DMS153 treated with DMSO at 0.1 percent for 48 hours (cell line): ENCODE measurements at regions not wholly inside any gene's neighbourhood (a gene's known extent, or its start where the extent isn't known, plus 50 kb on each side); places are given as distances from the start of the nearest gene placed in this dataset.

Experiments
- DNase-seq: peaks from one replicate; lab custom pipeline; 2025; ENCODE audit not compliant: unreplicated experiment; lab: John Stamatoyannopoulos, UW

DNA sequence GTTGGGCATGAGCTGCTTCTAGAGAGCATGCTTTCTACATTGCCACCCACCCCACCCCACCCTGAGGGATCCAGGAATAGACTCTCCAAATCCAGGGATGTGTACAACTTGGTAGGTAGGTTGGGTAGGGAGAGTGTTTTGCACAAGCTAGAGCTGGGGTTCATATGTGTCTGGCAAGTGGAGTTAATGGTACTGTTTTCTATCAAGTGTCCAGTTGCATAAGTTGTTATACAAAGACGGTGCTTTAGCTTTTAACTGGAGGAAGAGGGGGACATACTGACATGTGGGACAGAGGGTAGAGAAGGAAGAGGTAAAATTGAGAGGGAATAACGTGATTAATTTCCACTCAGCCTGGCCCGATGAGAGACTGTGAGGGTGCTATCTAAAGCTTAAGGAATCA, 51.0 kb upstream of the TNC start:
- no peak for DNase-seq

GRCh38 chr9:115170358-115171073, 52.6 kb upstream of the TNC start:
- DNase-seq: no peak

DNA sequence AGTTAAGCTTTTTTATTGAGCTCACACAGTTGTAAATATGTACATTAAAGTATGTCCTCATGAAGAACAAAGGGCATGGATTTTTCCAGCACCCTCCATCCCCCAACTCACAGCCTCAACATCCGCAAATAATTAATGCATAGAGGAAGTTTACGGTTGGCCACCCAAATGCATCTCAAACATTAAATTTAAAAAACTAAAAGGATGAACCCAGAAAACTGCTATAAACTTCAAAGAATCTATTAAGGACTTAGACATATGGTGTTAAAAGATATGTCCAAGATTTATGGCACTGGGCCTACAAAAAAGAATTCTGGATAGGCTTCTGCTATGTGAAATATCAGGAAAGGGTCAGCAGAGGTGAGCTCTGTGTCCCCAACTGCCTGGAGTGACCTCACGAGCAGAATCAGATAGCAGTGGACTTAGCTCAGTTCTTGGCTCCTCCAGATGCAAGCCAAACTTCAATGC, 54.0 kb upstream of the TNC start:
- no peak for DNase-seq

DNA sequence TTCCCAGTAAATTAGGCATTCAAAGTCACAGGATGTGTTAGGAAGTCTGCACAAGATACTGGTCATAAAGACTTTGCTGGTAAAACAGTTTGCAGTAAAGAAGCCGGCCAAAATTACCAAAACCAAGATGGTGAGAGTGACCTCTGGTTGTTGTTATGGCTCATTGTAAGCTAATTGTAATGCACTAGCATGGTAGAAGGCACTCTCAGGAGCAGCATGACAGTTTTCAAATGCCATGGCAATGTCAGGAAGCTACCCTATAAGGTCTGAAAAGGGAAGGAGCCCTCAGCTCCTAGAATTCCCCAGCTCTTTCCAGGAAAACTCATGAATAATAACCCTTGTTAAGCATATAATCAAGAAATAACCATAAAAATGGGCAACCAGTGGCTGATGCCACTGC, 64.3 kb upstream of the TNC start:
- DNase-seq: no peak

GRCh38 chr9:115183436-115183835, 65.5 kb upstream of the TNC start:
- no peak for DNase-seq

DNA sequence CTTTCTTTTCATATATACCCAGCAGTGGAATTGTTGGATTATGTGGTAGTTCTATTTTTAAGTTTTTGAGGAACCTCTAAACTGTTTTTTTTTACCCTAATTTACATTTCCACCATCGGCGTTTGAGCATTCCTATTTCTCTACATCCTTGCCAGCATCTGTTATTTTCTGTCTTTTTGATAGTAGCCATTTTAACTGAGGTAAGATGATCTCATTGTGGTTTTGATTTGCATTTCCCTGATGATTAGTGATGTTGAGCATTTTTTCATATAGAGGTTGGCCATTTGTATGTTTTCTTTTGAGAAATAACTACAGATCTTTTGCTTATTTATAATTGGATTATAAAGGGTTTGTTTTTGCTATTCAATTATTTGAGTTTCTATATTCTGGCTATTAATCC, 71.7 kb upstream of the TNC start:
- DNase-seq: no peak

DNA sequence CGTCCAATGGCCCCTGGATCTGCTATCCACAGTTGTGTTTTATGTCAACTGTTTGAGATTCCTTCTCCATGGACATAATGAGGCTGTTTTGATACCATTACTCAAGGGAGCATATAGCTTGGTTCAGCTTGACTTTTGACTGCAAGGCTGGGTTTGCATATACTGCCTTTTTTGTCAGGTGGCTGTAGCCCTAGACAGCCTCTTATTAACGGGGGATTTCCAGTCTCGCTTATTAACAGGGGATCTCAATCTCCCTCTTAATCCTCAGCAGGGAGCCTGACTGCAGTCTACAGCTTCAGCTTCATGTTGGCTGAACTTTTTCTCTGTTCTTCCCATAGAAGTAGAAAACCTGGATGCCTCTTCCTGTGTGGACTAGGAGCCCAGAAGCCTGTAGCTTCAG, 73.7 kb upstream of the TNC start:
- no peak for DNase-seq

- DNase-seq: no peak
These were observed 74.3 kb upstream of the TNC start for GRCh38 chr9:115192280-115192679.

GRCh38 chr9:115192835-115193525, 75.0 kb upstream of the TNC start:
- DNase-seq: no peak

DNA sequence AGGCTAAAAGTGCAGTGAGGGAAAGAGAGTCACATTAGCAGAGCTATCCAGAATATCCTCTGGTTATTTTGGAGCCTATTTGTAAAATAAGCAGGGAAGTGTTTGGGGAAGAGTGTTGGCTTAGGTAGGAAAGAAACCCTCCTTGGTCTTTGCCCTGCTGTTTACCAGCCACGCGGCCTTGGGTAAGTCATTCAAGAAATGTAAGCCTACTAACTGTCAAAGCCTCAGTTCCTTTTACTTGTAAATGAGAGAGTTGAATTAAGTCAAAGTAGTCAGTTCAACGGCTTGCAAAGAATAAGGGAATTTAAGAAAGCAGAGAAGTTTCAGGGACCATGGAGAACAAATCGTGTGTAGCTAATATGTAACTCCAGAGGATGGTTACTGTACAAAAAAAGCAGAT, 75.8 kb upstream of the TNC start:
- no peak for DNase-seq

- no peak for DNase-seq
These were observed 76.3 kb upstream of the TNC start for GRCh38 chr9:115194216-115194615.

DNA sequence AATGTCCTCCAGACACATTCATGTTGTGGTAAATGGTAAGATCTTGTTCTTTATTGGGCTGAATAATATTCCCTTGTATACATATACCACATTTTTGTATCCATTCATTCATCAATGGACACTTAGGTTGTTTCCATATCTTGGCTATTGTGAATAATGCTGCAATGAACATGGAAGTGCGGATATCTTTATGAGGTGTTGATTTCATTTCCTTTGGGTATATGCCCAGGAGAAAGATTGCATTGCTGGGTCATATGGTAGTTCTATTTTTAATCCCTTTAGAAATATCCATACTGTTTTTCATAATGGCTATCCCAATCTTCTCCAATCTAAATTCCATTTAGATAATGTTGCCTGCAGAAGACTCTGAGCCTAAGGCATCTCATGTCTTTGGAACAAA, 78.0 kb upstream of the TNC start:
- no peak for DNase-seq

DNA sequence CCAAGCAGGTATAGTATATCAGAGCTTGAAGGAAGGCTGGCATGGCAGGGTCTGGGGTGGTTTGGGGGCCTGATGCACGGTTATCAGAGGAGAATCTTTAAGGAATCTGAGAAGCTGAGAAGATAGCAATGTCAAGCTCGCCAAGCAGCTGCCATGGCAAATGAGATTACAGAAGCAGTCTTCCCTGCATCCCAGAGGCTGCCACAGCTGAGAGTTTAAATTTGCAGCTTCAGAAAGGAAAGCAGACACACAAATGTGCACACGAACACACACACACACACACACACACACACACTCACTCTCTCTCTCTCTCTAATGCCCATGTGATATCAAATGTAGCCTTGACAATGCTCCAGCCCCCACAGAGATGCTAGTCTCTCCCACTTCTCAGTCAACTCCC, 79.0 kb upstream of the TNC start:
- DNase-seq: no peak

DNA sequence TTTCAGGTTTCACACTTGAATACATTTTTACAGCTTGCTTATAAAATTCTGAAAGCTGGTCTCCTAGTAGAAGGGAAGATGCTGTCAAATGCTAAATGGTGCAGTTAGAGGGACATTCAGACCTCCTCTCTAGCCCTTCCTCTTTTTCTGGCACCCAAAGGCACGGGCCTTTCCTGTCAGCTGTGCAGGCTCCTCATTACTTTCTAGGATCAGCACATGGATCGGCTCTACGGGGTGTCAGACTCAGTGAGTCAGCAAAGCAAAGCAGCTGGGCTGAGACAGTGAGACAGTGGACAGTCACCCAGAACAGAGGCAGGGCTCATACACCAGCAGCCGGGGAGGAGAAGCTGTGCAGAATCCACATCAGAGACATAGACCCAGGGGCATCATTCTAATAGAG, 80.0 kb upstream of the TNC start:
- no peak for DNase-seq

DNA sequence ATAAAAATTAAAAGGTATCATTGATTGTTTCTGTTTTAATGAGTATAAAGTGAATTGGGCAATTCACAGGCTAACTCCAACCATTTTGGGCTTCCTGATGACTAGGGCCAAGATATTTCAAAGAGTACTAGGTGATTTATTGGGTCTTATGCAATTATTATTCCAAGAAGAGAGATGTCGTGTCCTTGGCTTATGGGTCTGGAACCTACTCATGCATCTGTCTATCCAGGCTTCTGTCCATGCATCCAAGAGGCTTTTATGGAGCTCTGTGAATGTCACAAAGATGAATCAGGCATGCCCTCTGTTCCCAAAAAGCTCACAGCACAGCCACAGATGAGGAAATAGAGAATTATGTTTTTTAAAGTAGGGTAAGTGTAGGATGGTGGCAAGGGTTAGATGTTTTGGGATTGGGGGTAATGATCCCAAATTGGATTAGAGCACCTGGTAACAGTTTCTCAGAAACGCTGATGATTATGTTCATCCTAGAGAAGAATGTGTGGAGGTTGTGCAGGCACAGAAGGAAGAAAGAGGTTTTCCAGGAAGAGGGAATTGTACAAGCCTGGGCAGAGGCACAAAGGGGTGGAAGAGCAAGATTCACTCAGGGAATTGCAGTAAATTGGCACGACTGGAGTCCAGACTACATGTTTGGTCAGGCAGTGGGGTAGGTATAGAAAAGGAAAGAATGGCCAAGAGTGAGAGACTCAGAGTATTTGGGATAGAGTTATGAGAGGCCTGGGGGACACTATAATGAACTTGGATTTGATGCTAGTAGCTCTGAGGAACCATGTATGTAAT, 83.0 kb upstream of the TNC start:
- no peak for DNase-seq

- no peak for DNase-seq
These were observed 84.2 kb upstream of the TNC start for GRCh38 chr9:115202181-115202580.

DNA sequence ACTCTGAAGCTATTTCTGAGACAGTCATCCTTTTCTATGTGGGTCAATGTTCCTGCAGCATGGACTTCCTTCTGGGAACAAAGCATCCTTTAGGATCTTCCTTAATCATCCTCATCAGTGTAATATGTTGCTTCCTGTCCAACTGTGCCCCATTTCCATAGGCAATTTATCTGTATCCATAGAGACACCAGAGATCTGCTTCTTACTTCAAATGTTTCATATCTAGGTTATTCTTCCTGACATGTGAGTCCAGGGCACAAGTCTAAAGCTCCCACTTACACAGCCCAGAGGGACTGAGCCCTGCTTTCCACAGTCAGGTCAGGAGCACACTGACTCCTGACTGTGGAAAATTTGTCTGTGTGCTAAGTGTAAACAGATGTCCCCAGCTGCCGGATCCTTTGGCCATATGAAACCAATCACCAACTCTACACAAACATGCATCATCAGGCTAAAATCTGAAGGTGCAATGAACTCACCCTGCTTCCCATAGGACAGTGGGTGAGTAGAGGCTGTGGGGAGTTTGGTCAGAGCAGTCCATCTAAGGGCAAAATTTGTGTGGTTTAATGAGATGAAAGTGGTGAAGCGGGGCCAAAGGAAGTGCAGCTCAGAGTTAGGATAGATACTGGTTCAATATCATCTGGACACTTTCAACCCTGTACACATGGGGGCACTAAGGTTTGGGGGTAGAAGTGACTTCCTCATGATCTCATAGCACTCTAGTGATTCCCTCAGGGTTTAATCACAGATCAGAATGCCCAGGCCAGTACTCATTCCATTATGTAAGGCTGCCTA, 85.2 kb upstream of the TNC start:
- no peak for DNase-seq

DNA sequence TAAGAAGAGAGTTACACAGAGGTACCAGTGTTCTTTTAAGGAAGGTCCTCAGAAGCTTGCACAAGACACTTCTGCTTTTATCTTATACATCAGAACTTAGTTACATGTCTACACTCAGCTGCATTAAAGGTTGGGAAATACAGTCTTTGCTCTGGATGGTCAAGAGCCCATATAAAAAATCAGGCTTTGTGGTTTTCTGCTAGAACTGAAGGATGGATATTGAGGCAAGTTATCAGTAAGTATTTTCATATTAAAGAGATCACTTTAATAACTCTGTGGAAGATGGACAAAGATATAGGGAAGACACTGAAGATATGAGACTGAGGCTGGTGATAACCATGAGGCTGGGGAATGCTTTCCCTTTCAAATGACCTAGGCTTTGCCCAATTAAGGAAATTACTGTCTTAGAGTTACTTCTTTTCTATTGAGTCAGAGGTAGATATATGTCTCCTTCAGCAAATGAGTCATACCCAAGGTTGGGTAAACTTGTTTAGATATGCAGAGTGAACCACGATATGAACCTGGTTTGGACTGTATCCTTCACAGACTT, 87.0 kb upstream of the TNC start:
- DNase-seq: no peak

GRCh38 chr9:115207003-115207836, 89.3 kb upstream of the TNC start:
- no peak for DNase-seq

DNA sequence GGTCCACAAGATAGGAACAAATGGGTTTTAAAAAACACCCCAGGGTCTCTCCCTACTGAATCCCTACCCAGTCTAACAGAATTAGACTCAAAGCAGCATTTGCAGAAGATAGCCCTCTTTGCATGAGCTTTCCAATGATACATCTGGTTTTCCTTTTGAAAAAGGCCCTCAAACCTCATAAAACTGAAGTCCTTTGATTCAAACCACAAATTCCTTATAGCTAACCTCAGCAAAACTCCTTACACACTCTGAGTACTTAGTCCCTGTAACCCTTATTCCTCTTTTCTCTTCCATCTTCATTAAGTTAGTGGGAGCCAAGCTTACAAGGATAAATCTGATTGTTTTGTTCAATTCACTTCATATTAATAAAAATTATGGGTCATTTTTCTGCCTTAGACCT, 90.5 kb upstream of the TNC start:
- no peak for DNase-seq
